ENCODE measurements at regions not wholly inside any gene's neighbourhood (a gene's known extent, or its start where the extent isn't known, plus 50 kb on each side); places are given as distances from the start of the nearest gene placed in this dataset.
A peak's percentile ranks its signal among the peaks of the same experiment; 100 is the strongest.

- intact Hi-C loops (cut with DNase I) = no loop called here
- H3K9me3 ChIP-seq = no peaks in the 10 kb centered on the region
- no peaks in the 10 kb centered on the region for H3K27me3 ChIP-seq
- no peaks in the 10 kb centered on the region for H3K4me1 ChIP-seq
- TF ChIP-seq, protein P1, sequence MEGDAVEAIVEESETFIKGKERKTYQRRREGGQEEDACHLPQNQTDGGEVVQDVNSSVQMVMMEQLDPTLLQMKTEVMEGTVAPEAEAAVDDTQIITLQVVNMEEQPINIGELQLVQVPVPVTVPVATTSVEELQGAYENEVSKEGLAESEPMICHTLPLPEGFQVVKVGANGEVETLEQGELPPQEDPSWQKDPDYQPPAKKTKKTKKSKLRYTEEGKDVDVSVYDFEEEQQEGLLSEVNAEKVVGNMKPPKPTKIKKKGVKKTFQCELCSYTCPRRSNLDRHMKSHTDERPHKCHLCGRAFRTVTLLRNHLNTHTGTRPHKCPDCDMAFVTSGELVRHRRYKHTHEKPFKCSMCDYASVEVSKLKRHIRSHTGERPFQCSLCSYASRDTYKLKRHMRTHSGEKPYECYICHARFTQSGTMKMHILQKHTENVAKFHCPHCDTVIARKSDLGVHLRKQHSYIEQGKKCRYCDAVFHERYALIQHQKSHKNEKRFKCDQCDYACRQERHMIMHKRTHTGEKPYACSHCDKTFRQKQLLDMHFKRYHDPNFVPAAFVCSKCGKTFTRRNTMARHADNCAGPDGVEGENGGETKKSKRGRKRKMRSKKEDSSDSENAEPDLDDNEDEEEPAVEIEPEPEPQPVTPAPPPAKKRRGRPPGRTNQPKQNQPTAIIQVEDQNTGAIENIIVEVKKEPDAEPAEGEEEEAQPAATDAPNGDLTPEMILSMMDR (IDR thresholded peaks at IDR 0.05) = no peak
- no peaks in the 10 kb centered on the region for H3K36me3 ChIP-seq
- DNase-seq = no peak
- H3K4me3 ChIP-seq = no peak overlapping the region
- no peak overlapping the region for H3K27ac ChIP-seq
- ATAC-seq = no peak
Observed at GRCh38 chr5:103404483-103404882, 145.9 kb downstream of the MACIR start.

- H3K4me1 ChIP-seq = no peaks in the 10 kb centered on the region
- H3K4me3 ChIP-seq = no peak overlapping the region
- H3K36me3 ChIP-seq = no peaks in the 10 kb centered on the region
- no peaks in the 10 kb centered on the region for H3K27me3 ChIP-seq
- H3K27ac ChIP-seq = no peak overlapping the region
- H3K9me3 ChIP-seq = no peaks in the 10 kb centered on the region
- ATAC-seq (no peak), DNase-seq (no peak)
- TF ChIP-seq, protein P1 (IDR thresholded peaks at IDR 0.05) = no peak
- intact Hi-C loops (cut with DNase I) = no loop called here
Observed at GRCh38 chr5:103402851-103403250, 144.3 kb downstream of the MACIR start.

- Histone ChIP-seq H3K36me3 (no peaks in the 10 kb centered on the region), H3K9me3 (no peaks in the 10 kb centered on the region), H3K27ac (no peak overlapping the region), H3K4me1 (peaks cover 0 to 7% of the 10 kb centered on the region in 2 donors), H3K4me3 (no peak overlapping the region), H3K27me3 (no peaks in the 10 kb centered on the region)
- TF ChIP-seq, protein P1 (IDR thresholded peaks at IDR 0.05) = no peak
- intact Hi-C loops (cut with DNase I) = no loop called here
- DNase-seq = no peak
- no peak for ATAC-seq
Observed at GRCh38 chr5:103397739-103398581, 139.4 kb downstream of the MACIR start.

DNA sequence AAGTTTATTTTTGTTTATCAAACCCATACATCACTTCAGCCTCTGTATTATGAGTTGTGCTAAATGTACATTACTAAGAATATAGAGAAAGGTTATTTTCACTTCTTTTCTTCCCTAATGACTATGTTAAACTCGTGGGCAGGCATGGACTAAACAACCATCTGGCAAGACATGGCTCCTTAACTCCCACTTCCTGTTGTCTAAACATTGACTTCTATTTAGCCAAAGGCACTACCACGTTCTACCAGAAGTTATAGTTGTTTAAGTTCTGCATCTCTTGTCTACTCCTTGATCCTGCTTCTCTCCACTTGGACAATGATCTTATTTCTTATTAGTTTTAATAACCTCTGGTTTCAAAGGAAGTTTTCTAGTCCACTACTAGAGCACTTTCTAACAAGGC lies 136.1 kb downstream of the MACIR start:
- DNase-seq (no peak), ATAC-seq (no peak)
- Histone ChIP-seq H3K27me3 (no peaks in the 10 kb centered on the region), H3K9me3 (no peaks in the 10 kb centered on the region), H3K4me1 (peaks cover 0 to 8% of the 10 kb centered on the region in 2 donors), H3K27ac (no peak overlapping the region), H3K36me3 (no peaks in the 10 kb centered on the region), H3K4me3 (no peak overlapping the region)
- TF ChIP-seq, protein P1 (IDR thresholded peaks at IDR 0.05) = no peak
- intact Hi-C loops (cut with DNase I) = no loop called here

GRCh38 chr5:103393101-103393754 lies 134.7 kb downstream of the MACIR start:
- intact Hi-C loops (cut with DNase I) = no loop called here
- Histone ChIP-seq H3K27ac (peak overlapping the region in 1 of 2 donors; percentile 50), H3K9me3 (no peaks in the 10 kb centered on the region), H3K36me3 (no peaks in the 10 kb centered on the region), H3K4me3 (no peak overlapping the region), H3K4me1 (peaks cover 0 to 8% of the 10 kb centered on the region in 2 donors), H3K27me3 (no peaks in the 10 kb centered on the region)
- peak in 1 of 4 donors; percentile 11 for DNase-seq
- ATAC-seq = peak; percentile 37
- TF ChIP-seq, protein P1 (IDR thresholded peaks at IDR 0.05) = no peak

Measured in left lung (tissue), 4 donors.